Peyer's patch (tissue), 4 donors: ENCODE measurements at regions not wholly inside any gene's neighbourhood (a gene's known extent, or its start where the extent isn't known, plus 50 kb on each side); places are given as distances from the start of the nearest gene placed in this dataset.
A peak's percentile ranks its signal among the peaks of the same experiment; 100 is the strongest.

Experiments used
- DNase-seq, 3 donors: peaks; one replicate each; pipeline ENCODE4 v3.0.0-alpha.2; 2017 to 2019
- H3K27ac ChIP-seq, 4 donors: fragments of 200-600 bp; sonication (generic); one replicate each; pipeline ENCODE4 v1.5.1; 2016 to 2019
- H3K27me3 ChIP-seq, 2 donors: fragments of 200-600 bp; sonication (generic); one replicate each; pipeline ENCODE4 v1.5.1; 2019
- H3K36me3 ChIP-seq, 3 donors: fragments of 200-600 bp; sonication (generic); one replicate each; pipeline ENCODE4 v1.5.1; 2016 to 2019
- H3K4me1 ChIP-seq, 4 donors: fragments of 200-600 bp; sonication (generic); one replicate each; pipeline ENCODE4 v1.5.1; 2016 to 2019
- H3K4me3 ChIP-seq, 4 donors: fragments of 200-600 bp; sonication (generic); 1 replicate in 3 of 4; 2 replicates in 1 of 4; pipeline ENCODE4 v1.5.1; 2016 to 2019; ENCODE audit warnings: mild to moderate bottlenecking in 1 of 4
- H3K9me3 ChIP-seq, 4 donors: fragments of 200-600 bp; sonication (generic); one replicate each; pipeline ENCODE4 v1.5.1; 2016 to 2019; ENCODE audit warnings: mild to moderate bottlenecking in 1 of 4
- POLR2A ChIP-seq, 2 donors: fragments of 450-650 bp; IDR thresholded peaks; one replicate each; pipeline ENCODE4 v1.5.1; 2017; ENCODE audit warnings: antibody characterized with exemption in 2 of 2, mild to moderate bottlenecking in 2 of 2, moderate library complexity in 2 of 2
- TF ChIP-seq, protein P1 (sequence below), 6 experiments: fragments of 450-650 bp in 4 of 6; fragments of 200-600 bp in 2 of 6; sonication (generic) in 1 of 6; IDR thresholded peaks; one replicate each; pipeline ENCODE4 v1.5.1; 2017 to 2019; ENCODE audit warnings: antibody characterized with exemption in 6 of 6, mild to moderate bottlenecking in 3 of 6, moderate library complexity in 1 of 6

DNA sequence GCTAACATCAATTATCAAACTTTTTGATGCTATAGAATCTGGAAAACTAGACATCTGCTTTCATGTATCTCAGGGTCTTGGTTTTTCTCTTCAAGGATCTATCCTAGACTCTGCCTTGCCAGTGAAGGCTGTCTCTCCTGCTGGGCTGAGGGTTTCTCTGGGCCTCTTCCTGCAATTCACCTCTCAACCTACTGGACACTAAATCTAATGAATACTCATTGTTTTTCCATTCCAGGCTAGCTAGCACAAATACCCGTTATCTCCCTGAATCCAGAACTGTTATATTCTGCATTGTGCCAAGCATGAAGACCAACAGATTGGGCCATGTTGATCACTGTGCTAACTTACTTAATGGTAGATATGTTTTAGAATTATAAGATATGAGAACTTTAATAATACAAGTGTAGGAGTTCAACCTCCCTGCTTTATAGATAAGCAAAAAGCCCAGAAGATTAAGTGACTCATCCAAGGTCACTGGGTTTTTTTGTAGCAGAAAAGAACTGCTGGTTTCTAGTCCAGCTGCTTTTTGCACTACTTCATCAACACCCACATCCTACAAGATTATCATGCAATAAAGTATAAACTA, 56.5 kb upstream of the RNF38 start:
- H3K4me1 ChIP-seq, result peaks cover 0 to 5% (median 0%) of the 10 kb centered on the region in 4 donors
- no peak overlapping the region for H3K27ac ChIP-seq
- DNase-seq, result no peak
- TF ChIP-seq, protein P1, sequence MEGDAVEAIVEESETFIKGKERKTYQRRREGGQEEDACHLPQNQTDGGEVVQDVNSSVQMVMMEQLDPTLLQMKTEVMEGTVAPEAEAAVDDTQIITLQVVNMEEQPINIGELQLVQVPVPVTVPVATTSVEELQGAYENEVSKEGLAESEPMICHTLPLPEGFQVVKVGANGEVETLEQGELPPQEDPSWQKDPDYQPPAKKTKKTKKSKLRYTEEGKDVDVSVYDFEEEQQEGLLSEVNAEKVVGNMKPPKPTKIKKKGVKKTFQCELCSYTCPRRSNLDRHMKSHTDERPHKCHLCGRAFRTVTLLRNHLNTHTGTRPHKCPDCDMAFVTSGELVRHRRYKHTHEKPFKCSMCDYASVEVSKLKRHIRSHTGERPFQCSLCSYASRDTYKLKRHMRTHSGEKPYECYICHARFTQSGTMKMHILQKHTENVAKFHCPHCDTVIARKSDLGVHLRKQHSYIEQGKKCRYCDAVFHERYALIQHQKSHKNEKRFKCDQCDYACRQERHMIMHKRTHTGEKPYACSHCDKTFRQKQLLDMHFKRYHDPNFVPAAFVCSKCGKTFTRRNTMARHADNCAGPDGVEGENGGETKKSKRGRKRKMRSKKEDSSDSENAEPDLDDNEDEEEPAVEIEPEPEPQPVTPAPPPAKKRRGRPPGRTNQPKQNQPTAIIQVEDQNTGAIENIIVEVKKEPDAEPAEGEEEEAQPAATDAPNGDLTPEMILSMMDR (IDR thresholded peaks at IDR 0.05), result no peak
- no peak for TF ChIP-seq POLR2A (IDR thresholded peaks at IDR 0.05)
- H3K4me3 ChIP-seq, result no peak overlapping the region
- H3K27me3 ChIP-seq, result no peaks in the 10 kb centered on the region
- H3K36me3 ChIP-seq, result no peaks in the 10 kb centered on the region
- H3K9me3 ChIP-seq, result no peaks in the 10 kb centered on the region

DNA sequence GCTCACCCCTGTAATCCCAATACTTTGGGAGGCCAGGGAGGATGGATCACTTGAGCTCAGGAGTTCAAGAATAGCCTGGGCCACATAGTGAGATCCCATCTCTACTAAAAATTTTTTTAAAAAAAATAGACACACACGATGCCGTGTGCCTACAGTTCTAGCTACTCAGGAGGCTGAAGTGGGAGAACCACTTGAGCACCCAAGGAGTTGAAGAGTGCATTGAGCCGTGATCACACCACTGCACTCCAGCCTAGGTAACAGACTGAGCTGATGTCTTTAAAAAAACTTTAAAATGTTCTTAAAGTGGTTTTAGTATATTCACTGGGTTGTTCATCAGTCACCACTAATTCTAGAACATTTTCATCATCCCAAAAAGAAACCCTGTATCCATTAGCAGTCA, 51.9 kb upstream of the RNF38 start:
- Histone ChIP-seq H3K9me3 (no peaks in the 10 kb centered on the region), H3K4me1 (peaks cover 0 to under 1% (median 0%) of the 10 kb centered on the region in 4 donors), H3K4me3 (no peak overlapping the region), H3K27ac (no peak overlapping the region), H3K36me3 (no peaks in the 10 kb centered on the region), H3K27me3 (no peaks in the 10 kb centered on the region)
- DNase-seq, result no peak
- no peak for TF ChIP-seq POLR2A (IDR thresholded peaks at IDR 0.05)
- TF ChIP-seq, protein P1 (IDR thresholded peaks at IDR 0.05), result no peak

DNA sequence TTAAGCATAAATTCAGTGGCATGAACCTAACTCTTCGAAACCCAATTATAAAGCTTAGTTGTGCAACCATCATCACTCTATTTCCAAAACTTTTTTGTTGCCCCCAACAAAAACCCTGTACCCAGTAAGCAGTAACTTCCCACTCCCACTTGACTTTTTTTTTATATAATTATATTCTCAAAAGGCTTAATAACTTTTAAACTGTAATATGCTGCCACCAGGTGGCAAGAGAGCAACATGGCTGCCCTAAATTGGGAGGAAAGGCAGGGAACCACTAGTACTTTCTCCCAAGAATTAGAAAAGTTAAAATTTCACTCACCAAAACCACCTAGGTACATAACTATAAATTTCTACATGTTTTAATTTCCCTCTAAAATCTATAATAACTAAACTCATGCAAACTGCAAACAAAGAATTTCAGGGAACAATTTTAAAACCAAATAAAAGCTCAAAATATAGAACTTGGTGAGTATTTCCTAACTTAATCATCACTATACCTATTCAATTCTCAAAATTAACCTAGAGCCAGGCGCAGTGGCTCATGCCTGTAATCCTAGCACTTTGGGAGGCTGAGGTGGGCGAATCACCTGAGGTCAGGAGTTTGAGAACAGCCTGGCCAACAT, 50.2 kb upstream of the RNF38 start:
- Histone ChIP-seq H3K4me1 (no peaks in the 10 kb centered on the region), H3K4me3 (no peak overlapping the region), H3K27me3 (no peaks in the 10 kb centered on the region), H3K27ac (no peak overlapping the region), H3K36me3 (no peaks in the 10 kb centered on the region), H3K9me3 (no peaks in the 10 kb centered on the region)
- TF ChIP-seq POLR2A (IDR thresholded peaks at IDR 0.05), result no peak
- TF ChIP-seq, protein P1 (IDR thresholded peaks at IDR 0.05), result peak; percentile 34 to 79 (median 64)
- DNase-seq, result peak in 1 of 3 donors; percentile 58
